Mucosa of descending colon (tissue), 3 donors: ENCODE measurements at regions not wholly inside any gene's neighbourhood (a gene's known extent, or its start where the extent isn't known, plus 50 kb on each side); places are given as distances from the start of the nearest gene placed in this dataset.
A peak's percentile ranks its signal among the peaks of the same experiment; 100 is the strongest.

Experiments
- ATAC-seq: fragments of 200-7000 bp; cut with Tn5 transposase; one replicate; pipeline ENCODE4 v1.9.1; 2020; ENCODE audit warnings: mild to moderate bottlenecking, moderate library complexity
- DNase-seq, 3 donors: peaks; one replicate each; pipeline ENCODE4 v3.0.0-alpha.2; 2020
- H3K36me3 ChIP-seq: fragments of 200-600 bp; one replicate; pipeline ENCODE4 v1.8.0; 2021; ENCODE audit warnings: low read depth, mild to moderate bottlenecking
- H3K4me1 ChIP-seq: fragments of 200-600 bp; one replicate; pipeline ENCODE4 v1.8.0; 2021; ENCODE audit warnings: low read depth, mild to moderate bottlenecking
- H3K4me3 ChIP-seq: fragments of 200-600 bp; one replicate; pipeline ENCODE4 v1.8.0; 2021; ENCODE audit warnings: mild to moderate bottlenecking
- H3K9me3 ChIP-seq: fragments of 200-600 bp; one replicate; pipeline ENCODE4 v1.8.0; 2021; ENCODE audit warnings: mild to moderate bottlenecking
- intact Hi-C, 2 donors: fragments of 100-400 bp; cut with DNase I in 1 of 2; cut with micrococcal nuclease in 1 of 2; formaldehyde crosslinking; loops; one replicate each; pipeline versions ENCODE4 v1.11.0 to v1.11.1; 2022; cut with DNase I, micrococcal nuclease
- TF ChIP-seq, protein P1 (sequence below): fragments of 200-600 bp; IDR thresholded peaks from one replicate; pipeline ENCODE4 v1.8.0; 2022; ENCODE audit warnings: antibody characterized with exemption, mild to moderate bottlenecking
- donor health status: DM: no; HTN: no; CAD: no; lungs with moderate emphysema.
- donor health status: DM: no; HTN: no; CAD: no.
- donor health status: DM: no; HTN: yes; CAD: no.

DNA sequence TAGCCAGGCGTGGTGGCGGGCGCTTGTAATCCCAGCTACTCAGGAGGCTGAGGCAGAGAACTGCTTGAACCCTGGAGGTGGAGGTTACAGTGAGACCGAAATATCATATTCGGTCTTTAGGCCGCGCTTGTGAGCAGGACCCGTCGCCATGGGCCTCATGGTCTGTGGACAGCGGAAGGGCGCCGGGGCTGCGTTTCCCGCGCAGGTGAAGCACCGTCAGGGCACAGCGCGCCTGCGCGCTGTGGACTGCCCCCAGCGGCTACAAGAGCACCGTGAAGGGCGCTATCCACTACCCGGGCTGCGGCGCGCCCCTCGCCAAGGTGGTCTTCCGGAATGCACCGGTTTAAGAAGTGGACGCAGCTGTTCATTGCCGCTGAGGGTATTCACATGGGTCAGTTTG is 482.0 kb upstream of the NAALADL2 start:
- H3K36me3 ChIP-seq = no peaks in the 10 kb centered on the region
- ATAC-seq = no peak

GRCh38 chr3:174377684-174378083 is 481.4 kb upstream of the NAALADL2 start:
- TF ChIP-seq, protein P1, sequence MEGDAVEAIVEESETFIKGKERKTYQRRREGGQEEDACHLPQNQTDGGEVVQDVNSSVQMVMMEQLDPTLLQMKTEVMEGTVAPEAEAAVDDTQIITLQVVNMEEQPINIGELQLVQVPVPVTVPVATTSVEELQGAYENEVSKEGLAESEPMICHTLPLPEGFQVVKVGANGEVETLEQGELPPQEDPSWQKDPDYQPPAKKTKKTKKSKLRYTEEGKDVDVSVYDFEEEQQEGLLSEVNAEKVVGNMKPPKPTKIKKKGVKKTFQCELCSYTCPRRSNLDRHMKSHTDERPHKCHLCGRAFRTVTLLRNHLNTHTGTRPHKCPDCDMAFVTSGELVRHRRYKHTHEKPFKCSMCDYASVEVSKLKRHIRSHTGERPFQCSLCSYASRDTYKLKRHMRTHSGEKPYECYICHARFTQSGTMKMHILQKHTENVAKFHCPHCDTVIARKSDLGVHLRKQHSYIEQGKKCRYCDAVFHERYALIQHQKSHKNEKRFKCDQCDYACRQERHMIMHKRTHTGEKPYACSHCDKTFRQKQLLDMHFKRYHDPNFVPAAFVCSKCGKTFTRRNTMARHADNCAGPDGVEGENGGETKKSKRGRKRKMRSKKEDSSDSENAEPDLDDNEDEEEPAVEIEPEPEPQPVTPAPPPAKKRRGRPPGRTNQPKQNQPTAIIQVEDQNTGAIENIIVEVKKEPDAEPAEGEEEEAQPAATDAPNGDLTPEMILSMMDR = no peak

More for the DNA sequence above, 482.0 kb upstream of the NAALADL2 start:
- Histone ChIP-seq H3K9me3 (no peaks in the 10 kb centered on the region), H3K4me1 (no peaks in the 10 kb centered on the region), H3K4me3 (no peak overlapping the region)
- peak in 1 of 3 donors; percentile 38 for DNase-seq
- TF ChIP-seq, protein P1 = no peak
- intact Hi-C loops = no loop called here

GRCh38 chr3:174382878-174383277 is 476.3 kb upstream of the NAALADL2 start:
- Histone ChIP-seq H3K36me3 (no peaks in the 10 kb centered on the region), H3K9me3 (no peaks in the 10 kb centered on the region), H3K4me1 (no peaks in the 10 kb centered on the region), H3K4me3 (no peak overlapping the region)
- ATAC-seq = no peak
- TF ChIP-seq, protein P1 = no peak
- intact Hi-C loops = no loop called here
- no peak for DNase-seq

More at GRCh38 chr3:174377684-174378083, 481.4 kb upstream of the NAALADL2 start:
- Histone ChIP-seq H3K36me3 (no peaks in the 10 kb centered on the region), H3K4me1 (no peaks in the 10 kb centered on the region), H3K4me3 (no peak overlapping the region), H3K9me3 (no peaks in the 10 kb centered on the region)
- ATAC-seq = no peak
- peak in 1 of 3 donors; percentile 33 for DNase-seq
- intact Hi-C loops = no loop called here

GRCh38 chr3:174387736-174388135 is 471.4 kb upstream of the NAALADL2 start:
- TF ChIP-seq, protein P1 = no peak
- intact Hi-C loops = no loop called here
- Histone ChIP-seq H3K4me1 (no peaks in the 10 kb centered on the region), H3K36me3 (no peaks in the 10 kb centered on the region), H3K4me3 (no peak overlapping the region), H3K9me3 (no peaks in the 10 kb centered on the region)
- no peak for ATAC-seq
- DNase-seq = no peak

DNA sequence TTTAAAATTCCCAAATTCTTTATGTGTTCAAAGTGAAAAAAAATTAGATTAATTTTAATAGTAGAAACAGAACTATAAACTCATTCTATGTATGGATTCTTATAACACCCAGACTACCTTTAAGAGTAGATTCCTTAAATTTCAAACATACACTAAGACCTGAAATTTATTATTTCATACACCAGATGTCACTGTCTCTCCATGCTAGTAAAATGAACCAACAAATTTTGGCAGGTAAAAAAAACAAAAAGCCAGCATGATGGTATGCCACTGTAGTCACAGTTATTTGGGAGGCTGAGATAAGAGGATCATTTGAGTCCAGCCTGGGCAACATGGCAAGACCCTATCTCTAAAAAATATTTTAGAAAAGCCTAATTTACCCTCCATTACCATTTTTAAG is 461.3 kb upstream of the NAALADL2 start:
- peak; percentile 34 for ATAC-seq
- H3K36me3 ChIP-seq = no peaks in the 10 kb centered on the region

More for the DNA sequence above, 461.3 kb upstream of the NAALADL2 start:
- intact Hi-C loops = no loop called here
- H3K4me3 ChIP-seq = no peak overlapping the region
- DNase-seq = no peak
- no peaks in the 10 kb centered on the region for H3K9me3 ChIP-seq
- TF ChIP-seq, protein P1 = no peak
- H3K4me1 ChIP-seq = no peaks in the 10 kb centered on the region
